NCI-H146 (cell line): ENCODE measurements at regions not wholly inside any gene's neighbourhood (a gene's known extent, or its start where the extent isn't known, plus 50 kb on each side); places are given as distances from the start of the nearest gene placed in this dataset.

Experiments
- DNase-seq: peaks from one replicate; lab custom pipeline; 2025; lab: John Stamatoyannopoulos, UW

GRCh38 chr6:105452924-105453756 lies 50.3 kb upstream of the PREP start:
- DNase-seq, result no peak
